Epithelial cell of proximal tubule (primary cell): ENCODE measurements at regions not wholly inside any gene's neighbourhood (a gene's known extent, or its start where the extent isn't known, plus 50 kb on each side); places are given as distances from the start of the nearest gene placed in this dataset.

Experiments
- DNase-seq: peaks from one replicate; pipeline ENCODE4 v3.0.0-alpha.2; 2011; ENCODE audit warnings: low read depth
- H3K4me3 ChIP-seq: 2 replicates; pipeline ENCODE4 v1.5.1; 2011; ENCODE audit warnings: low read depth, mild to moderate bottlenecking, low read length
- TF ChIP-seq, protein P1 (sequence below): conservative IDR thresholded peaks from 2 replicates; pipeline ENCODE4 v1.5.1; 2012; ENCODE audit warnings: low read depth, mild to moderate bottlenecking, low read length

DNA sequence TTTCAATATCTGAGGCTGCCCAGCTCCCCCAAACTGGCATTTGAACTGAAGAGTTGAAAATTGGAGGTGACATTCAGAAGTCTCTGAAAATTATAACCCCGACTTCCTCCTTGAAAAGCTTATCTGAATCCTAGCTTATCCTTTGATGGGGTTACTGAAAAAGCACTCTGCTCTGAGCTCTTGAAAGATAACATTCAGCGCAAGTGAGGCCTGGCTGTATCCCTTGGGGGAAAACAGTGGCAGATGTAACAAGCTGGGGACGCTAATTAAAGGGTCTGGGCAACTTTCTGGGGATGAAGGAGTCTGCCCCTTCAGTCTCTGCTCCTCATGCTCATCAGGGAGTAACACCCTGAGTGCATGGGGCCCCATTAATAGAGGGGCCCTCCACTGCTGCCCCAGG, 402.0 kb upstream of the CADM1 start:
- no peak for DNase-seq
- TF ChIP-seq, protein P1, sequence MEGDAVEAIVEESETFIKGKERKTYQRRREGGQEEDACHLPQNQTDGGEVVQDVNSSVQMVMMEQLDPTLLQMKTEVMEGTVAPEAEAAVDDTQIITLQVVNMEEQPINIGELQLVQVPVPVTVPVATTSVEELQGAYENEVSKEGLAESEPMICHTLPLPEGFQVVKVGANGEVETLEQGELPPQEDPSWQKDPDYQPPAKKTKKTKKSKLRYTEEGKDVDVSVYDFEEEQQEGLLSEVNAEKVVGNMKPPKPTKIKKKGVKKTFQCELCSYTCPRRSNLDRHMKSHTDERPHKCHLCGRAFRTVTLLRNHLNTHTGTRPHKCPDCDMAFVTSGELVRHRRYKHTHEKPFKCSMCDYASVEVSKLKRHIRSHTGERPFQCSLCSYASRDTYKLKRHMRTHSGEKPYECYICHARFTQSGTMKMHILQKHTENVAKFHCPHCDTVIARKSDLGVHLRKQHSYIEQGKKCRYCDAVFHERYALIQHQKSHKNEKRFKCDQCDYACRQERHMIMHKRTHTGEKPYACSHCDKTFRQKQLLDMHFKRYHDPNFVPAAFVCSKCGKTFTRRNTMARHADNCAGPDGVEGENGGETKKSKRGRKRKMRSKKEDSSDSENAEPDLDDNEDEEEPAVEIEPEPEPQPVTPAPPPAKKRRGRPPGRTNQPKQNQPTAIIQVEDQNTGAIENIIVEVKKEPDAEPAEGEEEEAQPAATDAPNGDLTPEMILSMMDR, result no peak
- no peak overlapping the region for H3K4me3 ChIP-seq

DNA sequence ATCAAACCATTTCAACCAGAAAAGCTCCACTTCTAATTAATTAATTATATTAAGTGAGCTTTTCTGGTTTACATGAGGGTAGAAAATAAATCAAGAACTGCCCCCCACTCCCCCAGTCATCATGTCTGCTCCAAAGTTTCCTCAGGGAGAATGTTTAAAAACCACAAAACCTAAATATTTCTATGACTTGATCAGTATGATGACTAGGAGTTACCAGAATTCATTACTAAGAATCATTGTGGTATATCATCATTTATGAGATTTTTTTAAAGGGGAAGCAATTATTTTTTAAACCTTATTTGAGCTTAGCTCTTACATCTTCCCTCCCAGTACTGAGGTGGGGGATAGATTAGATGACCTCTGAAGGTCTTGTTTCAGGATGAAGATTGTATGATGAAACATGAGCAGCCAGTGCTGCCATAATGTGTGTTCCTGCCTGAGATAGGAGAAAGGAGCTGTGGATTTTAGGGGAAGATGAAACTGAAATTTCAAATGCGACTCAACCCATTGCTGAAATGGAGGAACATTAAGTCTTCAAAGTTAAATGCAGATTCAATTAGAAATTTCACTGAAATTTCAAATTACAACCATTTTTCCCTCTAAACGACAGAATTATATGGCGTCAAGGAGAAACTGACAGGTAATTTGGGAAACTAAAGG, 401.3 kb upstream of the CADM1 start:
- TF ChIP-seq, protein P1, result no peak
- H3K4me3 ChIP-seq, result no peak overlapping the region
- DNase-seq, result no peak

DNA sequence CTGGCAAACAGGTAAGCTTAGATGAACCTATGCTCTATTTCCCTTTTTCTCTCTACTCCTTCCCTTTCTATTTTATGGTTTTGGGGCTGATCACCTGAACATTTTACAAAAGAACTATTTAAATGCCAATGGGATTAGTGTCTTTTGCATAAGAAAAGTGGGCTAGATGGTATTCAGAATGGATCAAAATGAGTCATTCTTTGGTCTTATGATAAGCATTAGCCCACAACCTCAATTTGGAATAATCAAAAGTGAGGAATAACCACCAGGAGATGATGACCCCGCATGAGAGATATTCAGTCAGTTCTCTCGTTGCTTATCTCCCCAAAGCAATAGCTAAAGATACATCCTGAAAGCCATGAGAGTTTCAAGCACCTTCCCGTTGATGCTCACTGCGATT, 399.0 kb upstream of the CADM1 start:
- TF ChIP-seq, protein P1, result no peak
- DNase-seq, result no peak

DNA sequence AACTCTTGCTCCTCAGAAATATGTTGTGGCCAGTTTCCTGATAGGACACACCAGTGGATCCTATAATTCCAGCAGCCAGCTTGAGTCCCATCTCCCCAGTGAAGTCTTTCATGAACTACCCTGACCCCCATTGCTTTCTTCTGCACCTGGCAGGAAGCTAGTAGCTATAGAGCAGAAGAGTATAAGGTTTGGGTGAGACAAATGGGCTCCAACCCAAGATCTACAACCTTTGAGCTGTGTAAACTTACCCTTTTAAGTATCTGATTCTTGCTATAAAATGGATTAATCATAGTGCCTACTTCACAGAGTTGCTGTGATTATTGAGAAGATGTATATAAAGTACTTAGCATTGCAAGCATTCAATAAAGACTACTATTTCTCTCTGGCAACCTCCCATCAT, 396.9 kb upstream of the CADM1 start:
- H3K4me3 ChIP-seq, result no peak overlapping the region
- DNase-seq, result no peak
- TF ChIP-seq, protein P1, result no peak

More for the DNA sequence above, 399.0 kb upstream of the CADM1 start:
- H3K4me3 ChIP-seq, result no peak overlapping the region

DNA sequence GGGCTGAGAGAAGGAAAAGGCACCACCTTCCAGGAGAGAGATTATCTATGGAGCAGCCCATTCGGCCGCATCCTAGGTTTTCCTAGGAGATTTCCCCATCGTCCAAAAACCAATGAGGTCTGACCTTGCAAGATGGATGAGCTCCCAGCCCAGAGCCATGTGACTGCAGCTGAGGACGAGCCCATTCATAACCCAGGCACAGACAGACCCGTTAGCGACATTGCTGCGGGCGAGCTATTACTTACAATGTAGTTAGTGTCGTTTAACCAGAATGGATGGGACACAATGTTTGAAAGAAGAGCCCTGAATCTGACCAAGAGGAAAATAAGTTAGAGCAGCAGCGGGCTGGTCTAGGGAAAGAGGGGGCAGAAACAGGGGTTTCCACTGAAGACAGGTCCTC, 395.9 kb upstream of the CADM1 start:
- TF ChIP-seq, protein P1, result no peak
- no peak for DNase-seq
- no peak overlapping the region for H3K4me3 ChIP-seq

DNA sequence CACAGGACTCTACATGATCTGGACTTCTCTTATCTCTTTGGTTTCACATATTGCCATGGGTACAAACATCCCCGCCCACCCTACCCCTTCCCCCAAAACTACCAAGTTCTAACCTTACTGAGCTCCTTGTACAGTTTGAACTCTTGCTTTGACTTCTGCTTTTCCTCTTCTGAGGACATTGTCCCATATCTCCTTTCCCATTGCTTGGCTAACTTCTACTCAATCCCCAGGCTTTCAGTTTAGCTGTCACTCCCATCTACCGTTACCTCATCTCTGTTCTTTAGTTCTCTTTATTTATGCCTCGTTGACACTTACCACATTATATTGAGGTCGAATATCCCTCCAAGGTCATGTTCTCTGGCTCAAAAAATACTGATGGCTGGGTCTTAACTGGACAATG, 393.5 kb upstream of the CADM1 start:
- TF ChIP-seq, protein P1, result no peak
- no peak overlapping the region for H3K4me3 ChIP-seq
- no peak for DNase-seq

DNA sequence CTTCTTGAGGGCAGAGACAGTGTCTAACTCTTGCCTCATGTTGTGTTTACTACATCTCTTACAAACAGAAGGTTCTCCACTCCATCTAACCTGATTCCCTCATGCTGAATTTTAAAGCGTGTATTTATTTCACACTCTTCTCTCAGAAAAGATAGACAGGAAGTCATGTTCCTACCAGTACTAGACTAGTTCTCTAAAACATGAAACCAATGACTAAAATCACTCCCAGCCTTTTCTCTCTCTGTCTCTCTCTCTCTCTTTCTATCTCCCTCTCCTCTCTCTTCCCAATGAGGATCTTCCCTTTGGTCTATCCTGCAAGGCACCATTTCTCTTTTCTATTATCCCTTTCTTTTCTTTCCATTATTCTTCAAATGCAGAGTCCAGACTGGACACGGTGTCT, 391.9 kb upstream of the CADM1 start:
- no peak overlapping the region for H3K4me3 ChIP-seq
- TF ChIP-seq, protein P1, result no peak

More for the DNA sequence above, 391.9 kb upstream of the CADM1 start:
- no peak for DNase-seq
